ENCODE measurements at regions not wholly inside any gene's neighbourhood (a gene's known extent, or its start where the extent isn't known, plus 50 kb on each side); places are given as distances from the start of the nearest gene placed in this dataset.

- H3K9me3 ChIP-seq (ENCODE audit: control insufficient read depth in 1 of 2, low read length in 2 of 2) = no peaks in the 10 kb centered on the region
- no peaks in the 10 kb centered on the region for H3K36me3 ChIP-seq (ENCODE audit: control insufficient read depth in 1 of 2, insufficient read depth in 2 of 2, low read length in 2 of 2)
- no peaks in the 10 kb centered on the region for H3K27me3 ChIP-seq (ENCODE audit: low read depth, low read length)
- H3K4me3 ChIP-seq (ENCODE audit: low read depth in 1 of 2, low read length in 2 of 2) = no peak overlapping the region
- H3K4me1 ChIP-seq (ENCODE audit: control insufficient read depth in 1 of 2, insufficient read depth in 2 of 2, low read length in 2 of 2) = peaks cover 0 to 8% of the 10 kb centered on the region in 2 donors
- H3K27ac ChIP-seq (ENCODE audit: low read length) = no peak overlapping the region
Measured at GRCh38 chr2:8196316-8196715, 485.5 kb upstream of the ID2 start.

GRCh38 chr2:8197101-8197500, 484.8 kb upstream of the ID2 start:
- Histone ChIP-seq H3K27ac (ENCODE audit: low read length) (no peak overlapping the region), H3K4me1 (ENCODE audit: control insufficient read depth in 1 of 2, insufficient read depth in 2 of 2, low read length in 2 of 2) (peaks cover 0 to 8% of the 10 kb centered on the region in 2 donors), H3K9me3 (ENCODE audit: control insufficient read depth in 1 of 2, low read length in 2 of 2) (no peaks in the 10 kb centered on the region), H3K36me3 (ENCODE audit: control insufficient read depth in 1 of 2, insufficient read depth in 2 of 2, low read length in 2 of 2) (no peaks in the 10 kb centered on the region), H3K27me3 (ENCODE audit: low read depth, low read length) (no peaks in the 10 kb centered on the region), H3K4me3 (ENCODE audit: low read depth in 1 of 2, low read length in 2 of 2) (no peak overlapping the region)

- Histone ChIP-seq H3K4me3 (ENCODE audit: low read depth in 1 of 2, low read length in 2 of 2) (no peak overlapping the region), H3K27me3 (ENCODE audit: low read depth, low read length) (no peaks in the 10 kb centered on the region), H3K4me1 (ENCODE audit: control insufficient read depth in 1 of 2, insufficient read depth in 2 of 2, low read length in 2 of 2) (peaks cover 0 to 8% of the 10 kb centered on the region in 2 donors), H3K9me3 (ENCODE audit: control insufficient read depth in 1 of 2, low read length in 2 of 2) (no peaks in the 10 kb centered on the region), H3K36me3 (ENCODE audit: control insufficient read depth in 1 of 2, insufficient read depth in 2 of 2, low read length in 2 of 2) (no peaks in the 10 kb centered on the region), H3K27ac (ENCODE audit: low read length) (no peak overlapping the region)
Measured at GRCh38 chr2:8197825-8198224, 484.0 kb upstream of the ID2 start.

- Histone ChIP-seq H3K4me3 (ENCODE audit: low read depth in 1 of 2, low read length in 2 of 2) (no peak overlapping the region), H3K27me3 (ENCODE audit: low read depth, low read length) (no peaks in the 10 kb centered on the region), H3K27ac (ENCODE audit: low read length) (no peak overlapping the region), H3K4me1 (ENCODE audit: control insufficient read depth in 1 of 2, insufficient read depth in 2 of 2, low read length in 2 of 2) (peaks cover 0 to under 1% of the 10 kb centered on the region in 2 donors), H3K36me3 (ENCODE audit: control insufficient read depth in 1 of 2, insufficient read depth in 2 of 2, low read length in 2 of 2) (no peaks in the 10 kb centered on the region), H3K9me3 (ENCODE audit: control insufficient read depth in 1 of 2, low read length in 2 of 2) (no peaks in the 10 kb centered on the region)
Measured at GRCh38 chr2:8198766-8199382, 483.0 kb upstream of the ID2 start.

- Histone ChIP-seq H3K27me3 (ENCODE audit: low read depth, low read length) (no peaks in the 10 kb centered on the region), H3K4me1 (ENCODE audit: control insufficient read depth in 1 of 2, insufficient read depth in 2 of 2, low read length in 2 of 2) (no peaks in the 10 kb centered on the region), H3K4me3 (ENCODE audit: low read depth in 1 of 2, low read length in 2 of 2) (no peak overlapping the region), H3K36me3 (ENCODE audit: control insufficient read depth in 1 of 2, insufficient read depth in 2 of 2, low read length in 2 of 2) (no peaks in the 10 kb centered on the region), H3K9me3 (ENCODE audit: control insufficient read depth in 1 of 2, low read length in 2 of 2) (no peaks in the 10 kb centered on the region), H3K27ac (ENCODE audit: low read length) (no peak overlapping the region)
Measured at GRCh38 chr2:8202132-8202531, 479.7 kb upstream of the ID2 start.

- H3K4me3 ChIP-seq (ENCODE audit: low read depth in 1 of 2, low read length in 2 of 2) = no peak overlapping the region
- H3K9me3 ChIP-seq (ENCODE audit: control insufficient read depth in 1 of 2, low read length in 2 of 2) = peaks cover 0 to 4% of the 10 kb centered on the region in 2 donors
Measured at GRCh38 chr2:8203364-8203763, 478.5 kb upstream of the ID2 start.

GRCh38 chr2:8204711-8205110, 477.1 kb upstream of the ID2 start:
- no peaks in the 10 kb centered on the region for H3K4me1 ChIP-seq (ENCODE audit: control insufficient read depth in 1 of 2, insufficient read depth in 2 of 2, low read length in 2 of 2)
- H3K36me3 ChIP-seq (ENCODE audit: control insufficient read depth in 1 of 2, insufficient read depth in 2 of 2, low read length in 2 of 2) = no peaks in the 10 kb centered on the region
- H3K9me3 ChIP-seq (ENCODE audit: control insufficient read depth in 1 of 2, low read length in 2 of 2) = peaks cover 0 to 8% of the 10 kb centered on the region in 2 donors

More at GRCh38 chr2:8203364-8203763, 478.5 kb upstream of the ID2 start:
- Histone ChIP-seq H3K27ac (ENCODE audit: low read length) (no peak overlapping the region), H3K4me1 (ENCODE audit: control insufficient read depth in 1 of 2, insufficient read depth in 2 of 2, low read length in 2 of 2) (no peaks in the 10 kb centered on the region), H3K27me3 (ENCODE audit: low read depth, low read length) (no peaks in the 10 kb centered on the region), H3K36me3 (ENCODE audit: control insufficient read depth in 1 of 2, insufficient read depth in 2 of 2, low read length in 2 of 2) (no peaks in the 10 kb centered on the region)

GRCh38 chr2:8209494-8209893, 472.4 kb upstream of the ID2 start:
- H3K4me3 ChIP-seq (ENCODE audit: low read depth in 1 of 2, low read length in 2 of 2) = no peak overlapping the region

More at GRCh38 chr2:8204711-8205110, 477.1 kb upstream of the ID2 start:
- Histone ChIP-seq H3K4me3 (ENCODE audit: low read depth in 1 of 2, low read length in 2 of 2) (no peak overlapping the region), H3K27me3 (ENCODE audit: low read depth, low read length) (no peaks in the 10 kb centered on the region), H3K27ac (ENCODE audit: low read length) (no peak overlapping the region)

GRCh38 chr2:8211384-8211783, 470.5 kb upstream of the ID2 start:
- no peaks in the 10 kb centered on the region for H3K27me3 ChIP-seq (ENCODE audit: low read depth, low read length)
- H3K9me3 ChIP-seq (ENCODE audit: control insufficient read depth in 1 of 2, low read length in 2 of 2) = peaks cover 0 to 14% of the 10 kb centered on the region in 2 donors
- H3K4me3 ChIP-seq (ENCODE audit: low read depth in 1 of 2, low read length in 2 of 2) = no peak overlapping the region
- no peaks in the 10 kb centered on the region for H3K4me1 ChIP-seq (ENCODE audit: control insufficient read depth in 1 of 2, insufficient read depth in 2 of 2, low read length in 2 of 2)
- no peaks in the 10 kb centered on the region for H3K36me3 ChIP-seq (ENCODE audit: control insufficient read depth in 1 of 2, insufficient read depth in 2 of 2, low read length in 2 of 2)
- no peak overlapping the region for H3K27ac ChIP-seq (ENCODE audit: low read length)

More at GRCh38 chr2:8209494-8209893, 472.4 kb upstream of the ID2 start:
- no peaks in the 10 kb centered on the region for H3K27me3 ChIP-seq (ENCODE audit: low read depth, low read length)
- H3K4me1 ChIP-seq (ENCODE audit: control insufficient read depth in 1 of 2, insufficient read depth in 2 of 2, low read length in 2 of 2) = no peaks in the 10 kb centered on the region
- no peak overlapping the region for H3K27ac ChIP-seq (ENCODE audit: low read length)
- H3K36me3 ChIP-seq (ENCODE audit: control insufficient read depth in 1 of 2, insufficient read depth in 2 of 2, low read length in 2 of 2) = no peaks in the 10 kb centered on the region
- H3K9me3 ChIP-seq (ENCODE audit: control insufficient read depth in 1 of 2, low read length in 2 of 2) = peaks cover 0 to 14% of the 10 kb centered on the region in 2 donors

- H3K9me3 ChIP-seq (ENCODE audit: control insufficient read depth in 1 of 2, low read length in 2 of 2) = peaks cover 0 to 14% of the 10 kb centered on the region in 2 donors
- no peaks in the 10 kb centered on the region for H3K4me1 ChIP-seq (ENCODE audit: control insufficient read depth in 1 of 2, insufficient read depth in 2 of 2, low read length in 2 of 2)
- no peaks in the 10 kb centered on the region for H3K36me3 ChIP-seq (ENCODE audit: control insufficient read depth in 1 of 2, insufficient read depth in 2 of 2, low read length in 2 of 2)
- no peaks in the 10 kb centered on the region for H3K27me3 ChIP-seq (ENCODE audit: low read depth, low read length)
- H3K4me3 ChIP-seq (ENCODE audit: low read depth in 1 of 2, low read length in 2 of 2) = no peak overlapping the region
- no peak overlapping the region for H3K27ac ChIP-seq (ENCODE audit: low read length)
Measured at GRCh38 chr2:8212239-8212638, 469.6 kb upstream of the ID2 start.

- Histone ChIP-seq H3K4me1 (ENCODE audit: control insufficient read depth in 1 of 2, insufficient read depth in 2 of 2, low read length in 2 of 2) (no peaks in the 10 kb centered on the region), H3K36me3 (ENCODE audit: control insufficient read depth in 1 of 2, insufficient read depth in 2 of 2, low read length in 2 of 2) (no peaks in the 10 kb centered on the region)
Measured at GRCh38 chr2:8214036-8214615, 467.7 kb upstream of the ID2 start.

More at GRCh38 chr2:8214036-8214615, 467.7 kb upstream of the ID2 start:
- no peak overlapping the region for H3K27ac ChIP-seq (ENCODE audit: low read length)
- no peak overlapping the region for H3K4me3 ChIP-seq (ENCODE audit: low read depth in 1 of 2, low read length in 2 of 2)
- H3K9me3 ChIP-seq (ENCODE audit: control insufficient read depth in 1 of 2, low read length in 2 of 2) = peaks cover 0 to 7% of the 10 kb centered on the region in 2 donors
- H3K27me3 ChIP-seq (ENCODE audit: low read depth, low read length) = no peaks in the 10 kb centered on the region

Measured in muscle layer of duodenum (tissue), 2 donors.